ENCODE measurements at regions not wholly inside any gene's neighbourhood (a gene's known extent, or its start where the extent isn't known, plus 50 kb on each side); places are given as distances from the start of the nearest gene placed in this dataset.

DNA sequence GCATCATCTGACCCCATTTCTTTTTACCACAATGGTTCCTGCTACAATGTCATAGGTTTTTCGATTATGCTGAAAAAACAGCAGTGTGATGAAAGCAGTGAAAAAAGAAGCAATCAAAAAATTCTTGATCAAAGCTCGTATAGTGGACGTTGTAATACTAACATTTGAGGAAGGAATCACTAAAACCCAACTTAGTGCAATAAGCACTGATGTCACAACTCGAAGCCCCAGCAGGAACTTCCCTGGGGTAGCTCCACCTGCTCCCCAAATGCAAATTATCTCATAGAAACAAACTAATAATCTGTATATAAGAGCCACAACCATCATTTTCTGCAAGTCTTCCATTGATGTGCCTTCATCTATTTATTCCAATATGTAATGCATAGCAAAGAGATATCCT is 285.6 kb upstream of the SGK1 start:
- intact Hi-C loops (cut with DNase I) = no loop called here
- no peaks in the 10 kb centered on the region for H3K27me3 ChIP-seq
- TF ChIP-seq, protein P1, sequence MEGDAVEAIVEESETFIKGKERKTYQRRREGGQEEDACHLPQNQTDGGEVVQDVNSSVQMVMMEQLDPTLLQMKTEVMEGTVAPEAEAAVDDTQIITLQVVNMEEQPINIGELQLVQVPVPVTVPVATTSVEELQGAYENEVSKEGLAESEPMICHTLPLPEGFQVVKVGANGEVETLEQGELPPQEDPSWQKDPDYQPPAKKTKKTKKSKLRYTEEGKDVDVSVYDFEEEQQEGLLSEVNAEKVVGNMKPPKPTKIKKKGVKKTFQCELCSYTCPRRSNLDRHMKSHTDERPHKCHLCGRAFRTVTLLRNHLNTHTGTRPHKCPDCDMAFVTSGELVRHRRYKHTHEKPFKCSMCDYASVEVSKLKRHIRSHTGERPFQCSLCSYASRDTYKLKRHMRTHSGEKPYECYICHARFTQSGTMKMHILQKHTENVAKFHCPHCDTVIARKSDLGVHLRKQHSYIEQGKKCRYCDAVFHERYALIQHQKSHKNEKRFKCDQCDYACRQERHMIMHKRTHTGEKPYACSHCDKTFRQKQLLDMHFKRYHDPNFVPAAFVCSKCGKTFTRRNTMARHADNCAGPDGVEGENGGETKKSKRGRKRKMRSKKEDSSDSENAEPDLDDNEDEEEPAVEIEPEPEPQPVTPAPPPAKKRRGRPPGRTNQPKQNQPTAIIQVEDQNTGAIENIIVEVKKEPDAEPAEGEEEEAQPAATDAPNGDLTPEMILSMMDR (IDR thresholded peaks at IDR 0.05) = no peak
- no peak for ATAC-seq
- no peaks in the 10 kb centered on the region for H3K9me3 ChIP-seq
- WGBS, 2 donors = 82 to 89% methylated on average over 4 of the region's 4 CpGs
- no peaks in the 10 kb centered on the region for H3K4me1 ChIP-seq
- no peak for DNase-seq
- FAIRE-seq = no peak
- no peak overlapping the region for H3K27ac ChIP-seq
- no peaks in the 10 kb centered on the region for H3K36me3 ChIP-seq
- H3K4me3 ChIP-seq = no peak overlapping the region

DNA sequence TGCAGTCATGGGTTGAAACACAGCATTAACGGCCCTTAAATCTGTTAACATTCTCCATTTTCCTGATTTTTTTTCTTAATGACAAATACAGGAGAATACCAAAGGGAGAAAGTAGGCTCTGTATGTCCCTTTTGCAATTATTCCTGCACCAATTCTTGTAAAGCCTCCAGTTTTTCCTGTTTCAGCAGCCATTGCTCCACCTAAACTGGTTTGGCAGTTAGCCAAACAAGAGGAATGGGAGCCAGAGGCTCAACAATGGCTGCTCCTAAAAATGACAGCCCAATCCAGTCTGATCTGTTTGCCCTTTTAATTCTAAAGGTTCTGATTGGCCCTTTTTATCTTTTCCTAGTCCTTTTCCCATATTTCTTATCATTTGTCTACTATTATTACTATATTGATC is 284.2 kb upstream of the SGK1 start:
- intact Hi-C loops (cut with DNase I) = no loop called here
- FAIRE-seq = no peak
- 80 to 93% methylated on average over 1 of the region's 1 CpG for WGBS, 2 donors

DNA sequence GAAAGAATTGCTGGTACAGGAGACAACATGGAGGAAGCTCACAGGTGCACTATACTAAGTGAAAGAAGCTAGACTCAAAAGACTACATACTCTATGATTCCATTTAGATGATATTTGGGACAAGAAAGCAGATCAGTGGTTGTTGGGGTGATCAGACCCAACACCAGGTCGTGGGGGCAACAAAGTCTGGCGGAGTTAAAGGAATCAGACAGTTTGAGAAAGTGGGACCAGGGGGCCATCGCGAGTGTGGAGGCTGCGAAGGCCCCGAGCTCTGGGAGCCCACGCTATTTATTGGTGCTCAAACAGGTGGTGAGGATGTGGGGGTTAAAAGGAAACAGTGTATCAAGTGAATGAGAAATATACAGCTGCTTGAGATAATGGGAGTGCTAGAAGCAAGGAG is 282.8 kb upstream of the SGK1 start:
- FAIRE-seq (no peak), DNase-seq (no peak)

More for the DNA sequence above, 284.2 kb upstream of the SGK1 start:
- Histone ChIP-seq H3K4me3 (no peak overlapping the region), H3K9me3 (no peaks in the 10 kb centered on the region), H3K27ac (no peak overlapping the region), H3K36me3 (no peaks in the 10 kb centered on the region), H3K4me1 (no peaks in the 10 kb centered on the region), H3K27me3 (no peaks in the 10 kb centered on the region)
- ATAC-seq (no peak), DNase-seq (no peak)
- TF ChIP-seq, protein P1 (IDR thresholded peaks at IDR 0.05) = no peak

GRCh38 chr6:134599079-134599478 is 281.2 kb upstream of the SGK1 start:
- peak in 1 of 6 donors; percentile 23 for DNase-seq
- FAIRE-seq = no peak

More for the DNA sequence above, 282.8 kb upstream of the SGK1 start:
- no peak for ATAC-seq
- 82 to 90% methylated on average over 7 of the region's 7 CpGs for WGBS, 2 donors
- intact Hi-C loops (cut with DNase I) = no loop called here
- H3K9me3 ChIP-seq = no peaks in the 10 kb centered on the region
- TF ChIP-seq, protein P1 (IDR thresholded peaks at IDR 0.05) = no peak
- H3K27ac ChIP-seq = no peak overlapping the region
- H3K4me1 ChIP-seq = no peaks in the 10 kb centered on the region
- no peak overlapping the region for H3K4me3 ChIP-seq
- no peaks in the 10 kb centered on the region for H3K36me3 ChIP-seq
- no peaks in the 10 kb centered on the region for H3K27me3 ChIP-seq

GRCh38 chr6:134596191-134596590 is 278.3 kb upstream of the SGK1 start:
- Histone ChIP-seq H3K9me3 (no peaks in the 10 kb centered on the region), H3K4me3 (no peak overlapping the region), H3K27me3 (no peaks in the 10 kb centered on the region), H3K27ac (no peak overlapping the region), H3K4me1 (no peaks in the 10 kb centered on the region), H3K36me3 (no peaks in the 10 kb centered on the region)
- ATAC-seq (no peak), FAIRE-seq (no peak), DNase-seq (no peak)
- intact Hi-C loops (cut with DNase I) = no loop called here
- WGBS, 2 donors = 91 to 97% methylated on average over 1 of the region's 1 CpG
- TF ChIP-seq, protein P1 (IDR thresholded peaks at IDR 0.05) = no peak

More at GRCh38 chr6:134599079-134599478, 281.2 kb upstream of the SGK1 start:
- Histone ChIP-seq H3K36me3 (no peaks in the 10 kb centered on the region), H3K27ac (no peak overlapping the region), H3K4me3 (no peak overlapping the region), H3K9me3 (no peaks in the 10 kb centered on the region), H3K27me3 (no peaks in the 10 kb centered on the region), H3K4me1 (no peaks in the 10 kb centered on the region)
- WGBS, 2 donors = 37 to 44% methylated on average over 3 of the region's 3 CpGs
- intact Hi-C loops (cut with DNase I) = no loop called here
- peak; percentile 35 to 69 (median 54) for ATAC-seq
- TF ChIP-seq, protein P1 (IDR thresholded peaks at IDR 0.05) = no peak
